SIG-M5 treated with dmso at 0.1 percent for 504 hours (cell line): ENCODE measurements at regions not wholly inside any gene's neighbourhood (a gene's known extent, or its start where the extent isn't known, plus 50 kb on each side); places are given as distances from the start of the nearest gene placed in this dataset.

Experiments used
- DNase-seq: peaks from one replicate; lab custom pipeline; 2025; ENCODE audit not compliant: unreplicated experiment; lab: John Stamatoyannopoulos, UW

DNA sequence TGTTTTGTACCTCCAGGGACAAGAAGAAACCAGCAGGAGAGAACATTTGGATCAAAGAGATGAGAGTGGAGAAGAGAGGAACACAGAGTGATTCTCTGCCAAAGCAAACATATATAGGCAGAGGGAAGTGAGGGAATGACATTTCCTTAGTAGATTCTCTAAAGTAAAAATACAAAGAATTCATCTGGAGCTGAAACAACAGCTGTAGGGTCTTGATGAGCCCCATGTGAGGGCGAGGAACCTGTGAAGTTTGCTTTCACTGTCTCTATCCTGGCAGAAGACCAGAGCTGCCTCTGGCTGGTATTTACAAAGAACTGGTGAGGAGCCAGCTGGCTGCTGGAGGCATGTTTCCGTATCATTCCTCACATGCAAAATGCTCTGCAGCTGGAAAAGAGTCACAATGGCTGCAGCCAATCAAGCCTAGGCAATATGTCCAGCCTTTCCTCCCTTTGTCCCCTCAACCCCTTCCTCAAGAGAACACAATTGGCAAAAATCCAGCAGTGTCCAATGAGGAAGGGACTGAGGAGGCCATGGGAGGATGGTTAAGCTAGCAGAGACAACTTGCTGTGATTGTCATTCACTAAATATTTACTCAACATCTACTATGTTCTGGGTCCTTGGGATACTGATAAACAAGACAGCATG is 122.5 kb downstream of the PHLDA1 start:
- no peak for DNase-seq

DNA sequence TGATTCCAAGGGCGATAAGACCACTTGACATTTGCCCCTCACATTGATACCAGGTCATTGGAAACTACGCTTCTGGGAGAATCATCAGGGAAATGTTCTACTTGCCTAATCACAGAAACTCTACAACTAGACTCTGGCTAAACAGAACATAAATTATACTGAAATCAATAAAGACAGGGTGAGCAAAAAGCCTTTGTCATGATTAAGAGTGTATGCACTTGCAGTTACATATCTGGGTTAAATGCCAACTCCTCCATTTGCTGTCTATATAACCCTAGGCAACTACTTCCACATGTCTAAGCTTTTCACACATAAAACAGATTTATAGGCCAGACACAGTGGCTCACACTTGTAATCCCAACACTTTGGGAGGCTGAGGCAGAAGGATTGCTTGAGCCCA is 125.7 kb downstream of the PHLDA1 start:
- no peak for DNase-seq

DNA sequence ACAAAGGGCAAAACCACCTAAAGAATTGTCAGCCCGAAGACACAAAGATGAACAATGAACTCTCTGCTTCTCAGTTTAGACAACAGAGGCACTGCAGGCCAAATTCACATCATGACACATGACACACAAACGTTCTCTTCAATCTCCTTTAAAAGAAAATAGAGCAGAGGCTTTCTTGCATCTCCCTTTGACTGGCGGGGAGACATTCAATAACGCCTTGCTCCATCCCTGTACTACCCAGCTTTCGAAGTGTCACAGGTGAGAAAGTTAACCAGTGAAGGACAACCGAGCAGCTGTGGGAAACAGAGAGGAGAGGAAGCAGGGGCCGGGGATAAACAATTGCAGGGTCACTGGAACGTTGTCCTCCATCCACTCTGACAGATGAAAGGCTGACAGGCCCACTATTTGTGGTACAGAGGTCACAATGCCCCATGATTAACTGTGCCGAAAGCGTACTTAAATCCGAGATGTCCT is 130.8 kb downstream of the PHLDA1 start:
- no peak for DNase-seq

DNA sequence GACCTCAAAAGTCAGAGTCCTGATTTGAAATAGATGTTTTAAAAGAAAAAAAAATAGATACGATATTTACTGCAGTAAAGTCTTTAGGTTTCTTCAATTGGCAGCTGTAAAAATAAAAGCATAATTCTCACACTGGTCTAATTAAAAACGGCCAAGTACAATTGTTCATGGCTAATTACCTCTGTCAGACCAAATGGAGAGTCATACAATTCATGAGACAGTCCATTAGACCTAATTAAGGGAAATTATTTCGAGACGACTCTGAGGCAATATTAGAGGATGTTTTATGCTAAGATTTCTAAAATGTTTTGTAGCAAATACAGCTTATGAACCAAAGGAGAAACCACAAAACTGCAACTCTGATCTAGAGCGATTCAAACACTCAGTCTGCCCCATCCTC is 131.3 kb downstream of the PHLDA1 start:
- no peak for DNase-seq

DNA sequence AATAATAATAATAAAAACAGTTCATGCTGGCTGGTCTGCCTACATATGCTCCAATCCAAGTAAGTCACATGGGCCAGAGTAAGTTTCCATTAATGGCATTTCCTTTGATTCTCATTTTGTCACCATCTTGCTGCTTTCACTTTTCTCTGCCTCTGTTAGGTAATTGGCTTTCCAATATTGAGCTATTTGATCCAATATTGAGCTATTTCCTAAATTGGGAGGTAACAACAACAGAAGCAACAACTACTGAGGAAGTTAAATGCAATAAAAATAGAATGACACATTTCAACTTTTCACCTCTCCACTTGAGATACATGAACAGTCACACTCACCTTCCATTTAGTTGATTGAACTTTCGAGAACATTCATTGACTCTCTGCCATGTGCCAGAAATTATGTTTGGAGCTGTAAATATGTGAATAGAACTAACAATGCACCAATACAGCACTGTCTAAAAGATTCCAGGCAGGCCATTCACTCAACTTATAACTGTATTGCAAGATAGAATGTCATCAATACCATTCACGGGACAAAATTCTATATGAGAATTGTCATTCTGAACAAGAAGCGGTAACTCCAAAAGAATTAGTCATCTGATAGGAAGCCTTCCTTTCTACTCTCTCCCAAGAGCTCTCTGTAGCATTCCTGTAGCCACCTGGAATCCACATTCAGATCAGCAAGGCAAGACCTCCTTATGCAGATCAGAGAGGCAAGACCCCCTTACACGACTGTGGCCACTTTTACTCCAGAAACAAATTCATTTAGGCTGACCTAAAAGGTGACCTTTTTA is 136.4 kb downstream of the PHLDA1 start:
- DNase-seq = no peak

DNA sequence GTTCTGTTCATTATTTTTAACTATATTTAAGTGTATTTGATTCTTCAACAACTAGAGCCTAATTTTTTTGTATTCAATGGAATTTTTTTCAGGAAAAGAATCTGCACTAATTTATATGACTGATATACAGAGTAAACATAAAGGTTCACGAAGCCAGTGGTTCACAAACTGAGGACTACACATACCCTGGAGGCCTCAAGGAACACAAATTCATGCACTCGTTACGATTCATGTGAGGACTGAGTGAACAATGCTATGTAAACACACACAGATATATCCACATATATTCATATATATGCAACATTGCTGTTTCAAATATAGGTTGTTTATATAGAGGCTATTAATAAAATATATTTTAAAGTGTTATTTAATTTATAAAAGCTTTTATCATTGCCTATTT is 137.8 kb downstream of the PHLDA1 start:
- DNase-seq = no peak

DNA sequence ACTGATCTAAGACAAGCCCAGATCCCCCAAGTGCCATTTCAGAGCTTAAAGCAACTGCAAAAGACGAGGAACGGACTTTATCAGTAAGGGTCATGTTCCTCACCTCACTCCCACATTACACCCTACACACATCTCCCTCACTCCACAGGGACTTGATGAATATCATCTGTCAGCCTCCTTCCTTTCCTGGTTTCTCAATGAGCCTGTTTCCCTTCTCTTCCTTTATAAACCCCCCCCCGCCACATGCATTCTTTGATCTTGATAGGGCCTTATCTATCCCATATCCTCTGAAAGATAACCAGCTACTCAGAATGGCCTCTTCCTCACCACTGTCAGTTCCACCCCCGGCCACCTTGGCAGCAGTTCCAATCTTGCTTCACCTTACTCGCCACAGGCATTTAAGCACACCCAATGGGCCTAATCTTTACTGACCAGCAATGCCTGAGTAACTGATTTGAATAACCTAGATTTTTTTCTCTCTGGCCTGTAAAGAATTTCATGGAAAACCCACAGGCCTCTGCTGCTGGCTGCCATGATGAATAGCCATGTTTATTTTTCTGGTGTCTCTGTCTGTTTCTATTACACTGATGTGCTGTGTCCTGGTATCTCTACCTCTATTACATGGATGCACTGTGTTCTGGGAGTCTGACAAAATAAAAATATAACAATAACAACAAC is 138.7 kb downstream of the PHLDA1 start:
- DNase-seq = no peak

DNA sequence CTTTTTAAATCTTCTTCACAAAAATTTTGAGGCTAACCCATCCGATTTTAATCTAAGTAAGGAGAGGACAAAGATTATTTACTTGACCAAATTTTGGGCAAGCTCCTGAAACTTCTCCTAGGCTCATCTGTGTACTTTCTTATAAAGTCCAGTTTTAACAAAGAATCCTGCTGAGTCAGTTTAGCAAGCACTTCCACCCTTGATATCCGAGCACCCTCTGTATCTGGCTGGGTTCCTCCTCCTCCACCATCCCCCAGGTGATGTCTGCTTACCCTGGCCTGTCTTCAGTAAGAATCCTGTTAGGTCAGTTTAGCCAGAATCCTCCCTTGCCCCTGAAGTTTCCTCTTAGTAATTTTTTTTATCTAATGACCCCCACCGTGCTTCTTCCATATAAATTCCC is 140.5 kb downstream of the PHLDA1 start:
- peak; percentile 10 for DNase-seq

DNA sequence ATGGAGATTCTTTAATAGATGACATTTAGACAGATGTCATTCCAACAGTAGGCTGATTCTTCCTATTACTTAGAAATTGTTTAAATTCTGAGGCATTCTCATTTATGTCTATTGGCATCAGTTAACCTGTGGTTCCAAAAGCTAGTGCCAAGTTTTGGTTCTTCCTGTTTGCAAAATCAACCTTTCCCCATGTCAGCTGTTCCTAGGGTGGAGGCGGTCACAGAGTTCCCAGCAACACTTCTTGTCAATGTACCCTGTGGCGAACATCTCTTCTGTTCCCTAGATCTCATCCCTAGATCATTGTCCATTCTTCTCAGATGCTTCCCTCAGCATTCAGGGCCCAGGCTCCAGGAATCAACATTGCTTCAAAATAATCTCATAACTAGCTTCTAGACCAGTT is 140.9 kb downstream of the PHLDA1 start:
- no peak for DNase-seq

DNA sequence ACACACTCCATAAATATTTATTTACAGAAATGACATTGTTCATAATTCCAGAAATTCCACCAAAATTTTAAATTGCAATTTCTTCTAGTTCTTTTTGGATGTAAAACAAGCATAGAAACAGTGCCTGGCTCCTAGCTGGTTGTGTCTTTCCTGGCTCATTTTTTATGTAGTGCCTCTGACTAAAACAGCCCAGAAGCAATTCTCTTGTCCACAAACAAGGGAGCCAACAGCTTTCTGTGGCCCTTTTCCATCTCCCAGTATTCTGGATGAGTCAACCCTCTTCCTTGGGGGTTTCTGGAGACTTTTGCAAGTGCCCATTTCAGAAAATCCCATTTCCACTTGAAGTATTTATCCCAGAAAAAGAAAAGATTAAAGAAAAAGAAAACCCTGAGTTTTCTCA is 141.4 kb downstream of the PHLDA1 start:
- no peak for DNase-seq

DNA sequence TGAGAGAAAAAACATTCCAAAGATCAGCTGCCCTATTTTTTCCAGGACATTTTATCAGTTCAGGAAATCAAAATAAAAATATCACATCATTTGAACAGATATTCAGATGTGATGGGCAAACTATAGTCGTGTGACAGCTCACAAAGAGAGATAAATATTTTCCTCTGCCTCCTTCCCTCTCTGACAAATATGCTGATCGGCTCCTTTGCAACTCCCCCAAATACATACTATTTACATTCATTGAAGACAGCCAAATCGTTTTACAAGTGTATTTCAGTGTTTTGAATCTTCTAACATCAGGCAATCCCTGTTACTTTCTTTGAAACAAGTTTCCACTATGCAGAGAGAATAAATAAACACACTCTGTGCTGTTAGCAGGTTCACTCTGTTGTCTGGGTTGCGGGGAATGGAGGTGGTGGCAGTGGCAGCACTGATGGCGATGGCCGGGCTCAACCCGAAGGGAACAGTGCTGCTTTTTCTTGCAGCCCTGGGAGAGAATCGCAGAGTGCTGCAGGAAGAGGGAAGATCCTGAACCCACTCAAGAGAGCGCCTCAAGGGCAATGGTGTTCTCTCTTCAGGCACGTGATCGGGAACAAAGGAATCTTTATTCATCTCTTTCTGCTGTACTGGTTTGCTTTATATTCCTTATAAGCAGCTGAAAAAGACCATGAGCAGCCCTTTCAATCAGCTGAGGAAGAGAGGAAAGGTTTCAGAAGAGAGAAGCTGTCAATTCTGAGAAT is 142.5 kb downstream of the PHLDA1 start:
- DNase-seq = no peak

DNA sequence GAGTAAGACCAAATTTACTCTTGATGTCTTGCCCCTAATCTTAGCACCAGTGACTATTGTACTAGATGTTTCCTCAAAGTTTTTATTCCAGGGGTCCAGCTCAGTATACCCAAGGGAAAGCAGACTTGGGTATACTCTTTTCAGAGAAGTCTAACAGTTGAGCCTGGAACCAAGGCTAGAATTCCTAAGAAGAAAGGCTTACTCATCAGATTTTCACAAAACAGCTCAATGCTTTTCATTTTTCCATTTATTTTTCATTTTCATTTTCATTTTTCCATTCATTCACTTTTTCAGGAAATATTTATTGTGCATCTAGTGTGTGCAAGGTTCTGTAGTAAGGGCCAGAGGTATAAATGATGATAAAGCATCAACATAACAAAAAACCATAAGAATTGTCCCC is 143.2 kb downstream of the PHLDA1 start:
- DNase-seq = no peak

DNA sequence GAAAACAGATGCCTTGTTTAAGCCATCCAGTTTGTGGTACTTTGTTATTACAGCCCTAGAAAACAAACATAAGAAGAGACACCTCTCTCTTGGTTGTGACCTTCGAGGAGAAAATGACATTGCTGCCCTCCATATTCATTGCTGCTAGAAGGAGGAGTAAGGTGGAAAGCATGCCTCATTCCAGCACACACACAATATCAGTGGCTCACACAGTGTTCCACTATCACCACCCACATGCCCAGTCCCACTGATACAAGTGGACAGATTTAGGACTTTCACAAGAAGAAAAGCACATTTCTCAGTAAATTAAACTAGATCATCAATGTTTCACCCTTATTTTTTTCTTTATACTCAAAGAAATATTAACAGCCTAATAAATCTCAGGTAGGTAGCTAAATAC is 143.6 kb downstream of the PHLDA1 start:
- DNase-seq = no peak

DNA sequence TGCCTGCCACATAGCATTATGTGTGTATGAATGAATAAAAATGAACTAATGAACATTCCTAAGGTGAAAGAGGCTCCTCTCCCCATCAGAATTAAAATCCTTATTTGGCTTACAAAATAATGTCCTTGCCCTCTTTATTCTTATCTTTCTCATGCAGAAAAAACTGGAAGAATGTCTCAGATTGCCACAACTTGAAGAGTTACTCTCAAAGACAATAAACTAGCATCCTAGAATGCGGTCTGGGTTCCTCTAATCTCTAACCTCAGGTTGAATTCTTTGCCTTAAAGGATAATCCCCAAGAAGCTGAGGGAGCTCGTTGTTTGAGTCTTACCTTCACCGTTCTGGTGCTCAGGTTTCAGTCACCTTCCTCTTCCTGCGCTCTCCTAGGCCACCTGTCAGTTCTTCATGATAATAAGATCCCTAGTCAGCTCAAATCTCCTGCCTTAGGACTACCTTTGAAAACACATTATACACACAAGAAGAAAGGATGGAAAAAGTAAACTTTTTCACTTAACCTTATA is 147.1 kb downstream of the PHLDA1 start:
- DNase-seq = no peak

DNA sequence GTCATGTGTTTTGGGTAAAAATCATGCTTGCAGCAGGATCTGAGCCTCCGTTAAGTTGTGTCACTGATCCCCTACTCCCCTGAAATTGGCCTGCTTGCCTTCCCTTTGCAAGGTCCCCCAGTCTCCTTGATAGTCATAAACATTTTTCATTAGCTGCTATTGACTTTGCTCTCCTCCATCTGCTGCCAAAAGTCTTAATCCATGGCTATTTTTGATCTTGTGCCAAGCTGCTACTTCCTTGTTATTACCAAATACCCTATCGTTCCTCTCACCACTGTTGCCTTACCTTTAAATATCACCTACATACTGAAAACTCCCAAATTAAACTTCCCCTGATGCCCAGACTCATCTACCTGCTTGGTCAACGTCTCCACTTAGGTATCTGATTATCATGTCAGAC is 148.3 kb downstream of the PHLDA1 start:
- DNase-seq = no peak

DNA sequence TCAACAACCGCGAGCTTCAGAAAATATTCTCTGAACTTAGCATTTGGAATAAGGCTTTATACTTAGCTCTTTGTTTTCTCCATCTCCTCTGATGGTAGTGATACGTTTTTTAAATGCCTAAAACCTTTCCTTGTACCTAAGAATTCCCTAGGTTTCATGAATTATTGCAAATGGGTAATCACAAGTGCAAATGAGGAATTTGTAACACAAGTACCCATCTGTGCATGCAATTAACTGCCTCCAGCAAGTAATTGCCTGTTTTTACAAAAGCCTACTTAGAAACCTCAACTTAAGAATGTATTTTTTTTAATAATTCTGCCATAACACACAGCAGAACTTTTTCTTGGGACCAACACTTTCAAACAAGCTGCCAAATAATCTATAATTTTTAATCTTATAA is 149.2 kb downstream of the PHLDA1 start:
- no peak for DNase-seq

DNA sequence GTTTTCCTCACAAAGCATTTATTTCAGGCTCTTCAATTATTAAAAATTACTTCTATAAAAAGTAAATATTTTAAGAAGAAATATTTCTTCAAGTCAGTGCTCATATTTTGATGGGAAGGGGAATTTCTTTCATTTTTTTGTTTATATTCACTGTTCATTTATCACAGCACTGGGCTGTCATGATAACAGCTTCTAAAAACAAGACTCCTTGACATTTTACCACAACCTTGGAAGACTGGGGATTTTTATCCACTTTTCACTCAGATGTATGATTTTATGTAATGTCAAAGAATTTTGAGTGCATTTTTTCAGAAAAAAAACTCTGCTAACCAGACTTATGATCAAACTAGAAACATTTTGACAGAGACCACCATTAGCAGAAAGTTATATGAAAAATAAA is 149.7 kb downstream of the PHLDA1 start:
- DNase-seq = no peak

DNA sequence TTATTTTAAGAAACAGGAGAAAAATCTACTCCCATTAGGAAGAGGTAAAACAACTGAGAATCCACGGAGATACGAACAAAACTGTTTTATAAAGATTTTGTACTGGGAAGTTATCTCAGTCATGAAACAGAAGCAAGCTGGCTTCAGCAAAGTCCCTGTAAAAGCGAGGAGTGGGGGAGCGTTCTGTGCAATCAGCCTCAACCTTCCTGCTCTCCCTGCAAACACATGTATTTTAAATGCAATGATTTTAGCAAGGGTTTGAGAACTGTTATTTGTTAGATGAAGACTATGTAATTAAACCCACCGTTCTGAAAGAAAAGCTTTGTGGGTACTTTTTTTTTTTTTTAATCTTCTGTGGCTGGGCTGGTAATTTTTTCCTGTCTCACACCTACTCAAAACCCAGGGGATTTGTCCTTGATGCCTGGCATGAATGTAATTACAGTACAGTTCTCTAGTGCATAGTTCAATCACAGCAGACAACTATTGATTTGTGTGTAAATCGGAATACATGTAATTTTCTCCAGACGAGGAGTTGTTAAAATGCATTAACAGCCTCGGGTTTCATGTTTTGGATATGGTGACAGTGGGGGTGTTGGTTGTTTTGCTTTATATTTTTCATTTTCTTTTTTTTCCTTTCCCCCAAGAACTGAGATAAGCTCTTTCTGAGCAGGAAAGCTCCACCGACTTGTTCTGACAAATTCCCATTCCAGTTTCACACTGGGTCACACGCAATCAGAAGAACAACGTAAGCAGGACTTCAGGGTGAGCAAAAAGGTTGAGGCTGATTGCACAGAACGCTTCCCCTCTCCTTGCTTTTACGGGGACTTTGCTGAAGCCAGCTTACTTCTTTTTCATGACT is 153.6 kb downstream of the PHLDA1 start:
- no peak for DNase-seq

DNA sequence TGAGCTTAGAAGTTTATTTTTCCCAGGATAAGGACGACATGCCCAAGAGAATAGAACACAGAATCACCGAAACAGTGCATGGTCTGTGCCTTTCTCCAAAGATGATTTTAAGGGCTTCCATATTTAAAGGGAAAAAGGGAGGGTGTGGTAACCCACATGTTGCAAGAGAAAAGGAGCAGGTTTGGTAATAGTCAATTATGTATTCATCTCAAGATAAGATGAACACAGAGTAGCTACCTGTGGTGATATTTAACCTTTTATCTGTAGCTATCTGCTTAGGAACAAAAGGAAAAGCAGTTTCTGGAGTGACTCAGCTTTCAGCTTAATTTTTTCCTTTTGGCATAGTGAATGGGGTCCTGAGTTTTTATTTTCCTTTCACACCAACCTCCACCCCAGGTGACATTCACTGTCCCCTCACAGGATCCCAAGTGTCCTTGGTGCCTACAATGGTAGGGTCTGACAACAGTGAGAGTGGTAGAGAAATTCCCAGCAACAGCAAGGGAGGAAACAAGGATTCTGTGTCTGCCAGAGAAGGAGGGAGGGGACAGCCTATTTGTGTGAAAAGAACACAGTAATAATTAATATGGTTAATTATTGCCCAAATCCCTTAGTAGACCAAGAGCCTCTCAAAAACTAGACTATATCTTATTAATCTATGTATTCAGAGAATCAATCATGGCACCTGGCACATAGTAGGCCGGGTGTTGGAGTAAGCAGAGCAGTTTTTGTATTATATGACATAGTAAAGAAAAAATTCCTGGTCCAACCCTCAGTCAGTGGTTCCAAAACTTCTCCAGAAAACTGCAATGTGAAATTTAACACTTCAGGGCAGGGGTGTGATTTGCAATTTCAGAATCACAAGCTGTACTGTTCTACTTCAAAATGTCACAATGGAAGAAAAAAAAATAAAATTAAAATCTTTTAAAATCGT is 154.5 kb downstream of the PHLDA1 start:
- DNase-seq = no peak
